GM19463 (cell line): ENCODE measurements at regions not wholly inside any gene's neighbourhood (a gene's known extent, or its start where the extent isn't known, plus 50 kb on each side); places are given as distances from the start of the nearest gene placed in this dataset.

Experiments
- ATAC-seq: cut with Tn5 transposase; IDR thresholded peaks from one replicate; pipeline ENCODE4 v1.9.1; 2021; ENCODE audit warnings: mild to moderate bottlenecking, moderate library complexity; ENCODE audit not compliant: unreplicated experiment

DNA sequence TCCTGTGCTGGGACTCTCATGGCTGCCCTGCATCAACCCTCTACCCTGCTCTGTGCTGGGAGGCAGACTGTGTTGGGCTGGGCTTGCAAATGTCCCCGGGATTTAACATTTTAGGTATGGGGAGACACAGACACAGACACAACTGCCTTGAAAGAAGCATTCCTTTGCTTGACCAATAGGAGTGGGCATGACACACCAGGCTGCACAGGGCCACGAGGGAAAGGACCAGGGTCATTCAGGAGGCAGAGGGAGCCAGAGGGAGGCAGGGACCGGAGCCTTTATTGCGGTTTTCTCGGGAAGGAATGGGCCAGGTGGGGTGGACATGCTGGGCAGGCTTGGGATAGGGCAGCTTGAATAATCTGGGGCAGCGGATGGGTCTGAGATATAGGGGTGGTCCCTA lies 238.7 kb upstream of the COPS8 start:
- no peak for ATAC-seq

DNA sequence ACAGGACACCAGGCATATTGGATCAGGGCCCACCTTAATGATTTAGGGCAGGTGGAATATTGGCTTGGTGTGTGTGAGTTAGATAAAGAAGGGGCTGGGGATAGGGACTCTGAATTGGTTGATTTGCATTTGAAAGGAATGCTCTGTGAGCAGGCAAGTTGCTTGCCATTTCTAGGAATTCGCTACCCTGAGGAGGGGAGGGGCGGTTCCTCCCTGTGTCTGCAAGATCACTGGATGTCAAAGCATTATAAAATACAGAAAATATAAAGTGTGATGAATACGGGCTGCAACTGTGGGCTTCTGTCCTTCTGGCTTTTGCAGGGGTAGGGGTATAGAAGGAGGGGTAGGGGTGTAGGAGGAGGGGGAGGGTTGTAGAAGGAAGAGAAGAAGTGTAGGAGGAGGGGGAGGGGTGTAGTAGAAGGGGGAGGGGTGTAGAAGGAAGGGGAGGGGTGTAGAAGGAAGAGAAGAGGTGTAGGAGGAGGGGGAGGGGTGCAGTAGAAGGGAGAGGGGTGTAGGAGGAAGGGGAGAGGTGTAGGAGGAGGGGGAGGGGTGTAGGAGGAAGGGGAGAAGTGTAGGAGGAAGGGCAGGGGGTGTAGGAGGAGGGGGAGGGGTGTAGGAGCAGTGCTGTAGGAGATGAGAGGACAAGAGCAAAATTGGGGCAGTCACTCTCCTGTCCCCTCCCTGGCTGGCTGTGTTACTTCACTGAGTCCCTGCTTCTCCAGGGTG lies 238.0 kb upstream of the COPS8 start:
- ATAC-seq, result no peak

DNA sequence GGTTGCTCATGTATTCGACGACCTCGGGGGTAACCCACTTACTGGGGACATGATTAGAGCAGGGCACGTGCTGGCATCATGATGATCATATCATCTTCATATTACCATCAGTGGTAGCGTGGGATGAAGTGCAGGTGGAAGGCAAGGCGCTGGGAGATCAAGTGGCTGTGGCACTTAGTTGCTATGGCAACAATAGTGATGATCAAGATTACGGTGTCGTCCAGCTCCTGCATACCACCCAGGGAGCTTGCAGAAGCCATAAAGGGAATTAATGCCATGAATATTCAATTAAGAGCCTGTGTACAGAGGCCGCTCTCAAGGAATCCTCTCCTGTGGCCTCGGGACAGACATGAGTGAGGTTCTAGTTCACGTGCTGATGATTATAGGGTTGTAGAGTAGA lies 237.2 kb upstream of the COPS8 start:
- ATAC-seq, result no peak

DNA sequence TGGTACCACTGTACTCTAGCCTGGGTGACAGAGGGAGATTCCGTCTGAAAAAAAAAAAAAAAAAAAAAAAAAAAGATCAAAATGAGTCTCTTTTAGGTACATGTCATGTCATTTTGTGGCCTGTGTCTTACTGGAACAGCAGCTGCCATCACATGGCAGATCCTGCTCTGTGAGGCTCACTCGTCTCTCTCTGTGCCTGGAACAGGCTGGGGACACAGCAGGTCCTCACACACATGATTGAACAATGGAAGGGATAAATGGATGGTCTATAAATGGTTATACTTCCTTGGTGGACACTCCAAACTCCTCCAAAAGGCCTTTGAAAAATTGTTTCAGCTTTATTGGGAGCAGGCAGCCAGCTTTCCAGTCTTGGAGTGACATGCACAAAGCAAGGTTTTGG lies 236.2 kb upstream of the COPS8 start:
- ATAC-seq, result no peak

DNA sequence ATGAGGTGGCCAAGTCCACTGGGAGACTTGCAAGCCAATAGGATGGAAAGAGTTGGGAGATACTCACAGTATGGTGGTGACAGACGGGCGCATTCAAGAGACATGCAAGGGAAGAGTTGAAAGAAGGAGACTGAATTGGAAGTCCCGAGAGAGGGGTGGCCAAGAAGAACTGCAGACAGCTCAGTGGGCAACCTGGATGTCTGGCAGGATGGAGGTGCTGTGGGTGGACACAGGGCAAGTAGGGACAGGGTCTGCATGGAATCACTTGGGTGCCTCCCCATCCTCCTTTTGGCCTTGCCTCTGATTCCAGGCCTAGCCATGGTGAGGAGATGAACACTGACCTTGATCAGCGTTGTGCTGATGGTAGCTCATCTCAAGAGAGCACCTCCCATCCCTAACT lies 235.7 kb upstream of the COPS8 start:
- no peak for ATAC-seq

GRCh38 chr2:236851187-236851586 lies 234.5 kb upstream of the COPS8 start:
- ATAC-seq, result no peak

DNA sequence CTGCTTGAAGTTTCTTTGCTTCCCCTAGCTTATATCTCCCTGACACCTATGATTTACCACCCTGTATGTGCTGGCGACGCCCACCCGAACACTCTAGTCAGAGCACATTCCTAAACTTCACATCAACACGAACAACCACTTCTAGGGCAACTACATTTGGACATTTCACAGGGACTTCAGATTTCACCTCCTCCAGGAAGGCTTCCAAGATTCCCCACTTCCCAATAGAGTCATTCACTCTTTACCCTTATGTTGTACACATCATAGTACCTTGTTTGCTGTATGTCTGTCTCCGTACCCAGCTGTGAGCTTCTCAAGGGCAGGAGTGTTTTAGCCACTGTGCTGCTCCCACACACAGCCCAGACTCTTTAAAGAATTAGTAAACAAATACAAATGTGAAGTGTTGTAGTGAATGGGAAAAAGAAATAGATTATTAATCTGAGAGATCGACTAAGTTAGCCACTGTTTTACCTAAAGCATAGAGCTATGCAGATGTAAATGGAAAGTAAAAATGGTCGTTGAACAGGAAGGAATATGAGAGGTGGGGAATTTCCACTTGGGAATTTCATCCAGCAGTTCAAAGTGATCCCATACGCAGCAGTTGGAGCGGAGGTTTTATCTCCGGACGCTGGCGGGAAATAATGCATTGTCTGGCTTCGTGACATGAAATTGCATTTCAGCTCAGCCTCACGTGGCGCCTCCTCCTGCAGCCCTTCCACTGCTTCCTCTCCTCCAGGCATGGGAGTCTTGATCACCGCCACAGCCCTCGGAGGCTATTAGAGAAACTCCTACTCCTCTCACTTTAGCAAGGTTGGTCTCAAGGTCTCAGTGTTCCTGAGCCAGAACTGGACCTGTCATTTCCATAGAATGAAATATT lies 233.4 kb upstream of the COPS8 start:
- ATAC-seq, result no peak

- no peak for ATAC-seq
Observed at GRCh38 chr2:236852977-236853374, 232.7 kb upstream of the COPS8 start.

- ATAC-seq, result no peak
Observed at GRCh38 chr2:236853585-236854051, 232.1 kb upstream of the COPS8 start.

DNA sequence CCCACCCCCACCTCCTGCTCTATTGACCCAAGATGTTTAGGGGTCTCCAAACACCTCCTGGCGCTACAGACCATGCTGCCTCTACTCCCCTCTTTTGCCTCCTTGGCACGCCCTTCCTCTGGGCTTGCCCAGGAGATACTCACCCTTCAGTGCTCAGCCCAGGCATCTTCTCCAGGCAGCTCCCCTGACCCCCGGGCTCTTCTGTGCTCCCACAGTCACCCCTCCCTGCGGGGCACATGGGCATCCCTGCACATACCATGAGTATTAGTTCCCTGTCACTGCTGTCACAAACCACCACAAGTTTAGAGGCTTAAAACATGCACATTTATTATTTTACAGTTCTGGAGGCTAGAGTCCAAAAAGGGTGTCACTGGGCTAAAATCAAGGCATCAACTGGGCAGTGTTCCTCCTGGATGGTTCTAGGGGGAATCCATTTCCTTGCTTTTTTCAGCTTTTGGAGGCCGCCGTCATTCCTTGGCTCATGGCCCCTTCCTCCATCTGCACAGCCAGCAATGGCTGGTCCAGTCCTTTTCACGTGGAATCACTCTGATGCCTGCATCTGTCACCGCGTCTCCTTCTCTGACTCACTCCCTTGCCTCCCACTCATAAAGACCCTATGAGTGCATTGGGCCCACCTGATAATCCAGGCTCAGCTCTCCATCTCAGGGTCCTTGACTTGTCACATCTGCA lies 230.4 kb upstream of the COPS8 start:
- ATAC-seq, result no peak

- ATAC-seq, result no peak
Observed at GRCh38 chr2:236855866-236856847, 229.5 kb upstream of the COPS8 start.

GRCh38 chr2:236856848-236857235 lies 228.8 kb upstream of the COPS8 start:
- no peak for ATAC-seq

- ATAC-seq, result no peak
Observed at GRCh38 chr2:236857246-236857645, 228.4 kb upstream of the COPS8 start.

GRCh38 chr2:236857781-236858180 lies 227.9 kb upstream of the COPS8 start:
- ATAC-seq, result no peak

DNA sequence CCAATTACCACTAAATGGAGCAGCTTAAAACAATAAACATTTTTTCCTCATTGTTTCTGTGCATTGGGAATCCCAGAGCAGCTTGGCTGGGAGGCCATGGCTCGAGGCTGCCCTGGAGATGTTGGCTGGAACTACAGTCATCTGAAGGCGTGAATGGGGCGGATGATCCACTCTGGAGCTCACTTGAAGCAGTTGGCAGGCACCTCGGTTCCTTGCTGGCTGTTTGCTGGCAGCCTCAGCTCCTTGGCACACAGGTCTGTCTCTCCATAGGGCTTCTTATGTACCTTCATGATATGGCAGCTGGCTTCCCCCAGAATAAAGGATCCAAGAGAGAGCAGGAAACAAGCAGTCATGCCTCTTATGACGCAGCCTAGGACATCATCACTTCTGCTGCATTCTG lies 227.0 kb upstream of the COPS8 start:
- ATAC-seq, result no peak

DNA sequence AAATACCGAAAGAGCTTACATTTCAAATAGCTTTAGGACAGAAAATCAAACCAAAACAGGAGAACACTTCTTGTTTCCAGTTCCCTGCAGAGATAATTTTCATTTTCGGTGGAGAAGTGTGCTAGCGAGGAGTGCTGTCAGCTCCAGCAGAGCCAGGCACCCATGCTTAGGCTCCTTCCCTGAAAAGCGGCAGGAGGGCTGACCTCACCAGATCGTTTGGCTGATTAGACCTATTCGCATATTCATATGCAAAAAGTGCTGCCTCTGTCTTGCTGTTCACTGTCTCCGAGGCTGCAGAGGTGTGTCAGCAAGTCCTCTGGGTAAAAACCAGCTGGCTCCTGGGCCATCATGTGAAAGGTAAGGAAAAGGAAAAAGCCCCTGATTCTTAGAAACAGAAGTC lies 225.8 kb upstream of the COPS8 start:
- ATAC-seq, result no peak

DNA sequence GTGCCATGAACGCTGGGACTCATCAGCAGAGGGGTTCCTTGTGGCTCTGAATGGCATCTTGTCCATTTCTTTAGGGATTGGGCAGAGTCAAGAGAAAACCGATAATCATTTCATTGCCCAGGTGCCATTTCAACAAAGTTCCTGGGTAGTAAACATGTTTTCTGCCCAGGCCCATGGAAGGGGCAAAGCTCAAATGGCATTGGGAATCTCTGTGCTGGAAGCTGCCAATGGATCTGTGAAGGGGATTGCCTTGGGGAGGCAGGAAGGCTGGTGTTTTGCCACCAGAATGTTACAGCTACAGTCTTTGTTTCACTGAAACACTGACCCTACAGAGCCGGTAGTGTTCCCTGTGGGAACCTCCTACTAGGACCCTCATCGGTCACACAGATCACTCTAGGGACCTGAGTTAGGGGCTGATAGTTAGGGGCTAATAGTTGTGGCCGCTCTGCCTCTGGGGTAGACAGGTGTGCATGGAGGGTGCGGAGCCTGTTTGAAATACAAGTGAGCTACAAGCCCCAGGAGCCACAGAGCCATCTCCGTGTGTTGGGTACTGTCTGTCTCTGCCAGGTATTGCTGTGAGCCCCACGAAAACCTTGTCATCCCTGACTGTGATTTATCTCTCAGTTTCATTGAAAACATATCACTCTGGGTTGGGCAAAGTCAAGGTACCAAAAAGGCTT lies 224.4 kb upstream of the COPS8 start:
- ATAC-seq, result no peak

- ATAC-seq, result no peak
Observed at GRCh38 chr2:236861944-236862343, 223.7 kb upstream of the COPS8 start.

DNA sequence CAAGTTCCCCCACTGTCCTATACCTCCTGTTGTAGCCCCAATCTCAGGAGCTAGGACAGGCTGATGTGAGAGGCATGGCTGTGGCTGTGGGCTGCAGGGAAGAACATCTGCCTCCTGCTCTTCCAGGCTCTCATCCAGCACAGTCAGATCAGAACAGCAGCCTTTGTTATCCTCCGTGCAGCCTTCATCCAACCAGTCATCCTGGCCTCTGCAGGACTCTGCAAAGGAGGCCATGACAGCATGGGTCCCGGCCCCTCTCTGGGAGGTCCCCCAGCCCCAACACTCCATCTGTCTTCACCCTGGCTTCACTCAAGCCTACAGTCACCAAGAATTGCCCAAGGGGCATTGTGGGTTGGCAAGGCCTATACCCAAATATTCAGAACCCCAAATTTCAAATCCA lies 223.2 kb upstream of the COPS8 start:
- no peak for ATAC-seq
